ENCODE measurements at regions not wholly inside any gene's neighbourhood (a gene's known extent, or its start where the extent isn't known, plus 50 kb on each side); places are given as distances from the start of the nearest gene placed in this dataset.
"Not testable (repeated sequence)": the region's sequence is repeated elsewhere in the genome, so short reads cannot be mapped to it uniquely, and the experiment has no call there.

GRCh38 chr6:164078532-164079274, 664.2 kb downstream of the QKI start:
- Mint-ChIP-seq H3K9me3 (ENCODE audit: unreplicated experiment) (peaks cover 7% of the 10 kb centered on the region), H3K4me1 (ENCODE audit: insufficient read depth, unreplicated experiment) (no peaks in the 10 kb centered on the region), H3K27ac (ENCODE audit: low read depth, unreplicated experiment) (no peak overlapping the region), H3K4me3 (ENCODE audit: unreplicated experiment) (no peak overlapping the region), H3K36me3 (ENCODE audit: insufficient read depth, unreplicated experiment) (no peaks in the 10 kb centered on the region), H3K27me3 (ENCODE audit: insufficient read depth, unreplicated experiment) (no peaks in the 10 kb centered on the region)
- CTCF ChIA-PET, result interaction anchor here (0.6 kb wide), 1 partner anchor 1153 kb away, joined by 3 read pairs; no protein-coding TSS in a partner anchor
- intact Hi-C loops (cut with micrococcal nuclease), result no loop called here
- POLR2A ChIA-PET, result interaction anchor here (0.9 kb wide), 1 partner anchor 288 kb away, joined by 3 read pairs; no protein-coding TSS in a partner anchor
- BruUV-seq (replicated peaks), result no TSS peak
- no peak for DNase-seq (ENCODE audit: unreplicated experiment)
- no peak for TF ChIP-seq CTCF (IDR thresholded peaks at IDR 0.05; ENCODE audit: unreplicated experiment)

- ChIA-PET CTCF (interaction anchor here (0.7 kb wide), 1 partner anchor 145 kb away, joined by 4 read pairs; no protein-coding TSS in a partner anchor), POLR2A (interaction anchor here (0.6 kb wide), 1 partner anchor 245 kb away, joined by 6 read pairs; no protein-coding TSS in a partner anchor)
- DNase-seq (ENCODE audit: unreplicated experiment); BruUV-seq (replicated peaks); H3K27me3 Mint-ChIP-seq (ENCODE audit: insufficient read depth, unreplicated experiment); H3K36me3 Mint-ChIP-seq (ENCODE audit: insufficient read depth, unreplicated experiment); H3K4me1 Mint-ChIP-seq (ENCODE audit: insufficient read depth, unreplicated experiment); H3K4me3 Mint-ChIP-seq (ENCODE audit: unreplicated experiment); H3K27ac Mint-ChIP-seq (ENCODE audit: low read depth, unreplicated experiment); intact Hi-C loops (cut with micrococcal nuclease): not testable (repeated sequence)
- H3K9me3 Mint-ChIP-seq (ENCODE audit: unreplicated experiment), result peaks cover 15% of the 10 kb centered on the region
Observed at GRCh38 chr6:164076818-164077532, 662.5 kb downstream of the QKI start.

GRCh38 chr6:164075981-164076615, 661.6 kb downstream of the QKI start:
- ChIA-PET CTCF (interaction anchor here (0.6 to 0.7 kb wide), 2 partner anchors 144 kb away, joined by 3 to 4 read pairs; no protein-coding TSS in a partner anchor), POLR2A (interaction anchor here (0.6 kb wide), 1 partner anchor 246 kb away, joined by 6 read pairs; no protein-coding TSS in a partner anchor)
- no peak overlapping the region for H3K27ac Mint-ChIP-seq (ENCODE audit: low read depth, unreplicated experiment)
- no TSS peak for BruUV-seq (replicated peaks)
- H3K9me3 Mint-ChIP-seq (ENCODE audit: unreplicated experiment), result peaks cover 17% of the 10 kb centered on the region
- no peak for DNase-seq (ENCODE audit: unreplicated experiment)
- no peak for TF ChIP-seq CTCF (IDR thresholded peaks at IDR 0.05; ENCODE audit: unreplicated experiment)
- H3K36me3 Mint-ChIP-seq (ENCODE audit: insufficient read depth, unreplicated experiment), result no peaks in the 10 kb centered on the region
- H3K4me3 Mint-ChIP-seq (ENCODE audit: unreplicated experiment), result no peak overlapping the region
- H3K4me1 Mint-ChIP-seq (ENCODE audit: insufficient read depth, unreplicated experiment), result peaks cover 6% of the 10 kb centered on the region
- H3K27me3 Mint-ChIP-seq (ENCODE audit: insufficient read depth, unreplicated experiment), result no peaks in the 10 kb centered on the region
- intact Hi-C loops (cut with micrococcal nuclease), result no loop called here

GRCh38 chr6:164072240-164072666, 657.7 kb downstream of the QKI start:
- Mint-ChIP-seq H3K27ac (ENCODE audit: low read depth, unreplicated experiment) (no peak overlapping the region), H3K4me3 (ENCODE audit: unreplicated experiment) (no peak overlapping the region), H3K9me3 (ENCODE audit: unreplicated experiment) (peaks cover 17% of the 10 kb centered on the region), H3K27me3 (ENCODE audit: insufficient read depth, unreplicated experiment) (no peaks in the 10 kb centered on the region), H3K36me3 (ENCODE audit: insufficient read depth, unreplicated experiment) (no peaks in the 10 kb centered on the region), H3K4me1 (ENCODE audit: insufficient read depth, unreplicated experiment) (peaks cover 6% of the 10 kb centered on the region)
- peak; percentile 8 for DNase-seq (ENCODE audit: unreplicated experiment)
- no TSS peak for BruUV-seq (replicated peaks)
- CTCF ChIA-PET, result no interaction called here
- intact Hi-C loops (cut with micrococcal nuclease), result no loop called here
- POLR2A ChIA-PET, result interaction anchor here (0.6 kb wide), 2 partner anchors 8 to 178 kb away, joined by 3 read pairs; no protein-coding TSS in a partner anchor
- TF ChIP-seq CTCF (IDR thresholded peaks at IDR 0.05; ENCODE audit: unreplicated experiment), result no peak
